NOMO-1 treated with DMSO at 0.1 percent for 48 hours (cell line): ENCODE measurements at regions not wholly inside any gene's neighbourhood (a gene's known extent, or its start where the extent isn't known, plus 50 kb on each side); places are given as distances from the start of the nearest gene placed in this dataset.
"Not testable (repeated sequence)": the region's sequence is repeated elsewhere in the genome, so short reads cannot be mapped to it uniquely, and the experiment has no call there.

Source experiments
- DNase-seq: peaks from one replicate; lab custom pipeline; 2025; ENCODE audit not compliant: unreplicated experiment; lab: John Stamatoyannopoulos, UW

DNA sequence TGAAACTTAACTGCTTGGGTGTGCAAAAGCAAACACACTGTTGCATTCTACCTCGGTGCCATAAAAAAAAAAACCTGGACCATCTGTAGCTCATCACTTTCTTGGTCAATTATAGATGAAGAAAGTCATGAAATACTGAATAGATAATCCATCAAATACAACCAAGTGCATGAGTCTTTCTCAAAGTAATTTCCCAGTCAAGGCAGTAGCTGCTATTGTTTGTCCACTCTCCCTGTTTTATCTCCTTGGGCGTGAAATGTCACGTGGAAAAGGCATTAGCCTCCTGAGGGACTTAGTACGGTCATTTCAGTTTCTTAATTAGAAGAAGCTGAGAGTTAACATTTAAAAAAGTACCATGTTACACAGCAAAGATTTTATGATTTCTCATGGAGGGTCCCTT is 1697.9 kb downstream of the PCDH9 start:
- no peak for DNase-seq

DNA sequence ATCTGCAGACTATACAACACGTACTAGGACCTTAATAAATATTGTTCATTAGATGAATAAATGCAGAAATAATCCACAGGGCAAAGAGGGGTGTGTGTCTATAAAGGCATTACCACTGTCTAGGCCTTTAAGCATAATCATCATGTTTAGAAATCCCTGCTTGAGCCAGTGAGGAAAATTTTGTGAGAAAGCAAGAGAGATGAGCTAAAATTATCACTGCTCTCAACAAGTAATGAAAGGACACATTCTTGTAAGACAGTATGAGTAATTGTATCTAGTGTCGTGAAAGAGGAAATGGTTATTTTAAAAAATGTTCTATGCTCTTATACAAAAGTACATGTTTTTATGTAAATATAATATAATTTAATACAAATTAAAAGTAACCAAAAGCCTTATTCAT is 1699.4 kb downstream of the PCDH9 start:
- DNase-seq: no peak

DNA sequence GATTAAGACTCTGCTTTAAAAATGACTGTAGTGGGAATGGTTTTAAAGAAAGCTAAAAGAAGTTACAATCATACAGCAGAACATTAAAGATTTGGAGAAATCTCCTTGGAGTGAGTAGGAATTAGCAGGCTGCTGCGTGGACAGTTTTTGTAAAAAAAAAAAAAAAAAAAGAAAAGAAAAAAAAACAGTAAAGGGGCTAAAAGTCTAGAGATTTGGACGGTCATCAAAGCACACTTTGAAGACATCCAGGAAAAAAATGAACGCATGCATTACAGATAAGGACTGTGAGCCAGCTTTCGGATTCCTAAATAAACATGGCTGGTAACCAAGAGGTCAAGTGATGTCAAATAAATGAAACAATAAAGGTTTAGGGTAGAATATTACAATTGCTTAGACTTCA is 1700.6 kb downstream of the PCDH9 start:
- DNase-seq: no peak

DNA sequence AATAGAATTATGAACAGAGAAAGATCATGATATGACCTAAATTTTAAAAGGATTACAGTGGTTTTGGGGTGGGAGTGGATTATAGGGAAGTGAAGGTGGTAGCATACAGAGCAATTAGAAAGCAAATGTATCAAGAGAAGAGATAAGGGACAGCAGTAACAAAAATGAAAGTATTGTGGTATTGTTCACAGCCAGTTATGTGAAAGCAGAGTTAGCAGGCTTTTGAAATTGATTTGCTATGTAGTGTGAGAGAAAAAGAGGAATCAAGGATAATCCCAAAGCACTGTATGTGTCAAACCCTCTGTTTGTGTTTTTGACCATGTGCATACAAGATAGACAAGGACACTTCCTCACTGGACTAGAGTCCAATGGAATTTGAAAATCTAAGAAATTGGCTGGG is 1721.4 kb downstream of the PCDH9 start:
- no peak for DNase-seq

DNA sequence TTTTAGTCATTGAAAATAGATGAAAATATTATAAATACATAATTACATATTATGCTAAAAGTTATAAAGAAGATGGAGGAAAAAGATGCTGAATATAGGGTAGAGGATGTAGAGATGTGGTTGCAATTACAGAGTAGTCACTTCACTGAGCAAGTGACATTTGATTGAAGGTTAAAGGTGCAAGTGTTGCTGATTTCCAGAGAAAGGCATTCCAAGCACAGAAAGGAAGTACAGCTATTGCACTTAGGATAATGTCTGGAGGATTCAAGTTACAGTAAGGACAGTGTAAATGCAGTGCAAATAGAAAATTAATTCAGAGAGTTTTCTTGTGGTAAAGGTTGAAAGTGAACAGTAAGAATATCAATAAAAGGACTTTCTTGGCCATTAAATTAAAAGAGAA is 1721.8 kb downstream of the PCDH9 start:
- no peak for DNase-seq

DNA sequence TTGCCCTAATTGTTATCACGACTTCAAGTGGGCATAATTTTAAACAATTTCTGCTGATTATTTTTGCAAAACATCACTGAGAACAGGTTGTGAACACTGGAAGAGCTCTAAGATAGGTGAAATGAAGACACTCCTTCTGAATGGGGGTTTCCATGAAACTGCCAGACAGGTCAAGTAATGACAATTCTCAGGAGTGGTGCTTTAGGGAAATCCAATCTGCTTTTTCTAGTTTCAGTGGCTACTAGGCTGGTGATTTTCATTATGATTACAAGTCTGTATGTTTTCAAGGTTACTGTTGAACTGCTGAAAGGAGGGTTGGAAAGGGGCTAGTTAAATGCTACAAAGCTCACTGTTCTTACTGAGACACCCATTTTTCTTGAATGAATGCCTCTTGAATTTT is 1724.2 kb downstream of the PCDH9 start:
- no peak for DNase-seq

DNA sequence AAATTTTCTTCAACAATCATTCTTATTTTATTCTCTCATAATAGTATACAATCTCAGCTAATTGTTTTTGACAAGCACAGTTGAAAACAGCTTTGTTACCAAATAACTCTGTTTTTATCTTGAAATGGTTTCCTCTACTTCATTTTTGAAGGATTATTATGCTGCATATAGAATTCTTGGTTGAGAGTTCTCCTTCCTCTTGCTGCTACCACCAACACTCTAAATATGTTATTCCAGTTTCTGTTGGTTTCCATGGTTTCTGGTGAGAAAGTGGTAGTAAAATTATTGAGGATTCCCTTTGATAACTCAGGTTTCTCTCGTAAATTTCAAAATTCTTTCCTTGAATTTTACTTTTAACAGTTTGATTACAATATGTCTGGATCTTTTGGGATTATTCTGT is 1725.9 kb downstream of the PCDH9 start:
- DNase-seq: no peak

DNA sequence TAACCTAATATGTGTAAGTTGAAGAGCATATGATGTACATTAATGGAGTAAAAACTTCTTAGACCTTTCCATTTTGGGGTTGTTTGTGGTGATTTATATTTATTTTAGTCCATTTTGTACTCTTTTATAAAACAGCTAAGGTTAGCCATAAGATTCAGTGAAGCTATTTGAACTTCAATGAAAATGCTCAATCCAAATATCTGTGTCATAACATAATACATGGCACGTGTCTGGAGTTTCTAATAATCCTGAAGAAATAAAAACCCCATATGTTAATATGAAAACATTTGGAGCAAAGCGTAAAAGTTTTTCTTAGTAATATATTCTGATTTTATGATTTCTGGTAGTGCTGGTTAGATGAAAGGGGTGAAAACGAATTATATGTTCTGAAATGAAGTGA is 1729.7 kb downstream of the PCDH9 start:
- no peak for DNase-seq

DNA sequence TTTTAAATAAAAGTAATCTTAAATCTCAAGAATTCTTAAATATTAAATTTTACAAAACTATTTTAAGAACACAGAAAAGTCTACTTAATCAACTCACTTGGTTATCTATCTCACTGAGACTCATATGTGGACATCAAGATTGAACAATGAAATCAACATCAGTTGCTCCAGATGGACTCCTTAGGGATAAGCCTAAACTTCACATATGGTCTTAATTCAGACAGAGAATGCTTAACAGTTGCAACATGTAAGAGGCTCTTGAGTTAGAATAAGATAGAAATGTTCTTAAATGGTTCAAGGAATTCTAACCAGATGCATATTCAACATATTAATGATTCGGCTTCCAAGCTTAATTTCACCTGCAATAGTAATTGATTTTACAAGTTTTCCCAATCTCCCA is 1730.9 kb downstream of the PCDH9 start:
- DNase-seq: no peak

DNA sequence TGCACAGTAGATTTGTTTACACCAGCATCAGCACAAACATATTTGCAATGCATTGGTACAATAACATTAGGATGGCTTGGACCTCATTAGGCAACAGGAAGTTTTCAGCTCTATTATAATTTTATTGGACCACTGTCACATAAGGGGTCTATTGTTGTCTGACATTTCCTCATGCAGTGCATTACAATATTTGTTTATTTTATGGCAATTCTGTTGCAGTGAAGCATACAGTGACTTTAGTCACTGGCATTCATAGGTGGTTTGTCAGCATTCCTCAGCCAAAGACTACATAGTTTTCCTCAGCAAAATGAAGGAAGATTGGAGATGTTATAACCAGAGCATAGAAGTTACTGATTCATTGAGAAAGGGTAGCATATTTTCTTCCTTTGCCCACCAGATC is 1732.9 kb downstream of the PCDH9 start:
- no peak for DNase-seq

DNA sequence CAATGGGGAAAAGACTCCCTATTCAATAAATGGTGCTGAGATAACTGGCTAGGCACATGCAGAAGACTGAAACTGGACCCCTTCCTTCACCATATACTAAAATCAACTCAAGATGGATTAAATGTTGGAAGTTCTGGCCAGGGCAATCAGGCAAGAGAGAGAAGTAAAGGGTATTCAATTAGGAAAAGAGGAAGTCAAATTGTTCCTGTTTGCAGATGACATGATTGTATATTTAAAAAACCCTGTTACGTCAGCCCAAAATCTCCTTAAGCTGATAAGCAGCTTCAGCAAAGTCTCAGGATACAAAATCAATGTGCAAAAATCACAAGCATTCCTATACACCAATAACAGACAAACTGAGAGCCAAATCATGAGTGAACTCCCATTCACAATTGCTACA is 1739.4 kb downstream of the PCDH9 start:
- DNase-seq: not testable (repeated sequence)

DNA sequence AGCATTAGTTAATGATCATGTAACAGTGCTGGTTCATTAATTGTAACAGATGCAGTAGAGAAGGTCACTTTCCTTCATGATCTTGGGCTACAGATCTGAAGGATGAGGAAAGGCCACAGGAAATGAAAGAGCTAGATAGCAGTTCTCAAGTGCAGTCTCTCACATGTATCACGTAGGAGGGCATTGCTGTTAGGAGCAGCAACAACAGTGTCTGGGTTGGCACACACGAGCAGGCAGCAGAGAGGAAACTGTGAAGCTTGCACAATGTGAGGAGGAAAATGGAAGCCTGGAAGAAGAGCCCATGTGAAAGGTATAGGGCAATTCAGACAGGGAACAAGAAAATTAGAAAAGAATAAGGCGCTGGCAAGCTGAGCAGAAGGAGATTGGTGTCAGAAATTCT is 1741.5 kb downstream of the PCDH9 start:
- DNase-seq: no peak

DNA sequence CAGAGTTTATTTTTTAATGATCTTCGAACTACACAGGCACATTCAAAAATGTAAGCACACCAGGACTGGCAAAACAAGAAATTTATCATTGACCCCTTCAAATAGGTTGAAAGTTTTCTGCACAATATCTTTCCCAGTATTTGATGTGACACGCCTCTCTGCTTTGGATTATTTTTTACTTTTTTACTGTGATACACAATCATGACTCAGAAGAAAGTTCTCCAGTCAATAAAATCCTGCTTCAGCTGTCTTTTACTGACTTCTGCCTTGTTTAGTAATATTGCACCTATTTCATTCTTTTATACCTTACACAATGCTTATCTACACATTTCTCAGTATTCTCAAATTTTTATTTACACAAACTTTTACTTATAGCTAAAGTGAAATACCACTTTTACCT is 1750.4 kb downstream of the PCDH9 start:
- DNase-seq: no peak

DNA sequence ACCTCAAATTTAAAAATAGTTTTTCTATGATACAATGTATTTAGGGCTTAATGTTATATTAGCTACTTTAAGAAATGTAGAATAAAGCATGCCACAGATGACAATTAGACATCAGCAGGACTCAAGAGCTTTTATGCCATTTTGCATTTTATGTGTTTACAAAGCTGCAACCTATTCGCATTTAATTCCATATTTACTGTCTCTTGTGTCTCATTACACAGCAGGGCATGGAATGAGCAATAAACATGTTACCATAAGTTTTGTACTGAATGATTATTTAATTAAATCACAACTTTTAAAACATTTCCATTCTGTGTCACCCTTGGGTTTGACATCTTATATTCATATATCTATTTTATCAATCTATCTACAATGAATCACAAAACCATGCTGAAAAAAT is 1756.9 kb downstream of the PCDH9 start:
- no peak for DNase-seq

DNA sequence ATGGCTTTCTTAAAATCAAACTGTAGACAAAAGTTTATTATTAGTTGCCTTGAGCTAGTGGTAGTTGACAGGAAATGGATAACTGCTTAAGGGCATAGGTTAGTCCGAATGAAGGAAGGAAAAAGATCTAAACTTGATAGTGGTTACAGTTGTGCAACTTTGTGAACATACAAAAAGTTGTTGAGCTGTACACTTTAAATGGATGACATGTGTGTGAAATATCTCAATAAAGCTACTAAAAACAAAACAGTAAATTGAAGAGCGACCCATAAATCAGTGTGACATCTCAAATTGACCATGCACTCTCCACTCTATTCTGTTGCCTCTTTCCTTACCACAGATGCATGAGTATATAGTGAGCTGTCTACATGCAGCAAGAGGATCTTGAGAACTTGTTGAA is 1757.8 kb downstream of the PCDH9 start:
- no peak for DNase-seq

DNA sequence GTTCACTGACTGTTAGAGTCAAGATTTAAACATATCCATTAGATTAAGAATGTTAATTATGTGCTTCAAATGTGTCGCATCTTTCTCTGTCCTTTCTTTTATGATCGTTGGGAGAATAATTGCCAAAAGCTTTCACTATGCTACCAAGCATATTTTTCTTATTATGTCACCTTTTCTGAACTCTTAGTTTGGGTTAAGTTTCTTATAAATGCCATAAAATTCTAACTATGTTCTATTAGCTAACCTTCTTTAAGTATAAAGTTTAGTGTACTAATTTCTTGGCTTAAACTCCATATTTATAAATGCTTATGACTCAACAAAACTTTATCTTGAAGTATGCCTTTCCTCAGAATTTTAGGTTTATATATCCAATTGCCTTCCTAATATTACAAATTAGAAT is 1759.4 kb downstream of the PCDH9 start:
- no peak for DNase-seq

DNA sequence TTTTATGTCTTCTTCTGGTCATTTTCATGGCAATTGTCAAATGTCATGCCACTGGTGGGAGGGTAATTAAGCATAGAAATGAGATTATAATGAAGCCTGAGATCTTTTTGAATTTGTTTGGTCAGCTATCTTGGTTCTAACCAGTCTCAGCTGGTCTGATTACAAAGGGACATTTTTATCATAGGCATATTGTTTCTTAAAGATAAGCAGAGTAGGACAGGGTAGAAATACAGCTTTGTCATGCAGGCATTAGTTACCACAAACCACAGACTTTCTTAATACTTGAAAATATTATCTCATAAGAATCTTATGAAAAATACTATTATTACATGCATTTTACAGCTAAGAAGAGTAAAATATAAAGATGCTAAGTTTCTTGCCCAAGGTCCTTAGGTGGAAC is 1761.5 kb downstream of the PCDH9 start:
- DNase-seq: no peak

DNA sequence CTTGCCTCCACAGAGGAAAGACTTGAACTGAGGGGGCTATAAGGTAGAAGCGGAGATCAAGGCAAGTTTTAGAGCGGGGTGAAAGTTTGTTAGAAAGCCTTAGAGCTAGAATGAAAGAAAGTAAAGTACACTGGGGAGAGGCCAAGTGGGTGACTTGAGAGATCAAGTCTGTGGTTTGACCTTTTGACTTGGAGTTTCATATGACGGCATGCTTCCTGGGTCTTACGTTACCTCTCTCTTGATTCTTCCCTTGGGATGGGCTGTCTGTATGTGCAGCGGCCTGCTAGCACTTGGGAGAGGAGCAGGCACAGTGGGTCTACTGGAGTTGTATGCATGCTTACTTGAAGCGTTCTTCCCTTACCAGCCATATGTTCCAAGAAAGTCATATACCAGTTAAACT is 1768.5 kb downstream of the PCDH9 start:
- DNase-seq: no peak

DNA sequence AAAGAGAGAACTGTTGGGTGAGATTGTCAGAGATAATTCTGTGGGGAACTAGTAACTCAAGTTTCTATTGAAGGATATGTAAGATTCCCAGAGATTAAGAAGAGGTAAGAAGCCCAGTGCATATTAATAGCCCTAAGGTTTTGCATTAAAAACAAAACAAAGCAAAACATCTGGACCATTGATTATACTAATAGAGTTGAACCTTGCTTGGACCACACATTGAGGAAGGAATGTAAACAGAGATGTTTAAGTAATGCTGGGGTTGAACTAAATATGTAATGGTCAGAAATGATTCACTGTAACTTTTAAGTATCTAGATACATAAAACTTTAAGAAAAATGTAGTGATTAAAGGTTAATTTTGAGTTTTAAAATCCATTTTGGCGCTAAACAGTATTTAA is 1770.0 kb downstream of the PCDH9 start:
- no peak for DNase-seq

DNA sequence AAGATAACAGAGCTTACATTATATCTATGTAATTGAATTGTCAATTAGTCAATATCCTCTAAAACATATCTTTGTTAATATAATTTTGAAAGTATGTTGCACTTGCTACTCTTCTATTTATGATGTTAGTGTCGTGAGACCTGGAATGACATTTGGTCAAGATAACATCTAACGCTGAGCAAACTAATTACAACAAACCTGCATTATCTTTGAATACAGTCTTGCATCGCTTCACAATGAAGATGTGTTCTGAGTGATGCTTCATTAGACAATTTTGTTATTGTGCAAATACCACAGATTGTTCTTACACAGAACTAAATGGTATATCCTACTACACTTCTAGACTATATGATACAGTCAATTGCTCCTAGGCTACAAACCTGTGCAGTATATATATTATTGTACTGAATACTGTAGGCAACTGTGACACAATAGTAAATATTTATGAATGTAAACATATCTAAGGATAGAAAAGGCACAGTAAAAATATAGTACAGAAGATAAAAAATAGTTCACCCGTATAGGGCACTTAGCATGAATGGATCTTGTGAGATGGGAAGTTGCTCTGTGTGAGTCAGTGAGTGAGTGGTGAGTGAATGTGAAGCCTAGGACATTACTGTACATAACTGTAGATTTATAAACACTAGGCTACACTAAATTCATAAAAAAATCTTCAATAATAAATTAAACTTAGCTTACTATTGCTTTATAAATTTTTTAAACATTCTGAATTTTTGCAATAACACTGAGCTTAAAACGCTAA is 1773.8 kb downstream of the PCDH9 start:
- no peak for DNase-seq

DNA sequence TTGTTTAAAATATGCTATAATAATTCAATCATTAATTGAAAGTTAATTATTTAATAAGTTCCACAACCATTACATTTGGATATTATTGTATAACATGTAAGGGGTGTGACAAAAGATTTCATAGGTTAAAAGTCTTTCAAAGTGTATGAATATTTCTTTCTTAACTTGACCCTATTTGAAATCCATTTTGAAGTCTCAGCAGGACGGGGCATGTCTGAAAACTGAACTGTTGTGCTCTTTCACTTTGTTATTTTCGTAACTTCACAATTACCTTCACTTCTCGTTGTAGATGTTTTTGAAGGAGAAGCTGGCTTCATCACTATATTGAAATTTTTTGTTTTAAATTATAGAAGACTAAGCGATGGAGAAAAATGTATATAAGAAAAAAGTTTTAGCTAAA is 1775.7 kb downstream of the PCDH9 start:
- DNase-seq: no peak

DNA sequence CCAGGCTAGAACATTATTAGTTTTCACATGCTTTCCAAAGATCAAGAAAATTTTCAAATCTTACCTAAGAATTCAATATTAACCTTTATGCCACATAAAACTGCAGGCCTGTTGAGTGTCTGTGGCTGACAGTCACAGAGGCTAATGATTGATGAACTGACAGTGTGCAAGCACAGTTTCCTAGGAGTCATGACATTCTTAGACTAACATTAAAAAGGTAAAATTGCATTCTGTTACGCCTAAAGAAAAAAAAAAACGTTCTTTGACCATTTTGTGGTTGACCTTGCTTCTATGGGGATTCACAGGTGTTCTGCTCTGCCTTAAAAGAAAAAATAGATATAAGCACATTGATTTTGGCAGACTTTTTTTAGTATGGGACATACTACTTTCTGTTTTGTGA is 1776.2 kb downstream of the PCDH9 start:
- DNase-seq: no peak

DNA sequence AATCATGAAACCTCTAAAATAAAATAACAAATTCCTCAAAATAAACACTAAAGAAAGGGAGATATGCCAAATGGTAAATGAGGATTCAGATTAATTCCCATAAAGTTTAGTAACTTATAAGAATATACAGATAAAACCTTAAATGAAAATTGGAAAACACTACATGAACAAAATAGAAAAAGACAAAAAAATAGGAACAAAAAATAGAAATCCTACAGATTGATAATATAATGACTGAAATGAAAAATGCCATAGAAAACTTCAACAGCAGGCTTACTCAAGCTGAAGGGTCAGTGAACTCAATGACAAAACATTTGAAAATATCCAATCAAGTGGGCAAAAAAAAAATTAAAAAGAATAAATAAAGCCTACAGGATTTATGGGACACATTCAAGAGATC is 1784.8 kb downstream of the PCDH9 start:
- DNase-seq: no peak

DNA sequence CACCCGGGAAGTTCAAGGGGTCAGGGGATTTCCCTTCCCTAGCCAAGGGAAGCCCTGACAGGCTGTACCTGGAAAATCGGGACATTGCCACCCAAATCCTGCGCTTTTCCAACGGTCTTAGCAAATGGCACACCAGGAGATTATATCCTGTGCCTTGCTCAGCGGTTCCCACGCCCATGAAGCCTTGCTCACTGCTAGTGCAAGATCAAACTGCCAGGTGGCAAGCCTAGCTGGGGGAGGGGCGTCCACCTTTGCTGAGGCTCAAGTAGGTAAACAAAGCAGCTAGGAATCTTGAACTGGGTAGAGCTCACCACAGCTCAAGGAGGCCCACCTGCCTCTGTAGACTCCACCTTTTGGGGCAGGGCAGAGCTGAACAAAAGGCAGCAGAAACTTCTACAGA is 1794.5 kb downstream of the PCDH9 start:
- DNase-seq: no peak
